GM12878 (cell line): ENCODE measurements at regions not wholly inside any gene's neighbourhood (a gene's known extent, or its start where the extent isn't known, plus 50 kb on each side); places are given as distances from the start of the nearest gene placed in this dataset.

ENCODE experiments used
- ATAC-seq: fragments of 200-7000 bp; cut with Tn5 transposase; 3 replicates; pipeline ENCODE4 v1.9.1; 2020; ENCODE audit warnings: mild to moderate bottlenecking, moderate library complexity
- BruUV-seq: library from RNA; stranded (reverse); fragments of 400-500 nt; replicated peaks from 2 replicates; lab custom pipeline; 2021; lab: Mats Ljungman, UMichigan
- CTCF ChIA-PET: fragments of 300-600 bp; sonication (Branson Sonifier 250); formaldehyde crosslinking; extraction: SDS; loops from one replicate; lab custom pipeline; 2021; ENCODE audit warnings: inconsistent platforms; lab: Yijun Ruan, JAX
- POLR2A ChIA-PET: fragments of 350-600 bp; formaldehyde crosslinking; extraction: SDS; loops from one replicate; lab custom pipeline; 2021; ENCODE audit warnings: inconsistent platforms; lab: Charles Lee
- RAD21 ChIA-PET: fragments of 300-600 bp; sonication (Branson Sonifier 250); formaldehyde crosslinking; loops from one replicate; lab custom pipeline; 2023; ENCODE audit warnings: antibody characterized with exemption; ENCODE audit not compliant: unreplicated experiment; lab: Charles Lee
- SMC1A ChIA-PET: fragments of 300-600 bp; sonication (Branson Sonifier 250); formaldehyde crosslinking; loops from one replicate; lab custom pipeline; 2023; ENCODE audit not compliant: unreplicated experiment, uncharacterized antibody; lab: Charles Lee
- DNase-seq: peaks from one replicate; pipeline ENCODE4 v3.0.0-alpha.2; 2011; ENCODE audit warnings: low read depth, low spot score
- FAIRE-seq: peaks from 3 replicates; lab custom pipeline; 2011; peaks lifted over from hg19 to GRCh38; lab: Jason Lieb, UNC
- H2AFZ ChIP-seq: 2 replicates; pipeline ENCODE4 v1.6.0; 2011; ENCODE audit warnings: low read depth, low read length, control low read depth; ENCODE audit not compliant: control insufficient read depth
- H3K27ac ChIP-seq: 2 replicates; pipeline ENCODE4 v1.5.1; 2011; ENCODE audit warnings: control low read depth; ENCODE audit not compliant: control insufficient read depth, insufficient read depth
- H3K27me3 ChIP-seq, 2 experiments: replicated peaks in 1 of 2; 2 replicates each; pipeline versions ENCODE4 v1.6.0 to v1.6.1; 2011; ENCODE audit warnings: low read length in 1 of 2; ENCODE audit not compliant: control insufficient read depth in 2 of 2, insufficient read depth in 2 of 2
- H3K36me3 ChIP-seq, 2 experiments: 2 replicates each; pipeline ENCODE4 v1.5.1; 2011; ENCODE audit warnings: low read length in 1 of 2; ENCODE audit not compliant: control insufficient read depth in 2 of 2, insufficient read depth in 2 of 2
- H3K4me1 ChIP-seq: 2 replicates; pipeline ENCODE4 v1.6.1; 2011; ENCODE audit warnings: mild to moderate bottlenecking, low read length, moderate library complexity, mixed read lengths; ENCODE audit not compliant: control insufficient read depth, insufficient read depth
- H3K4me2 ChIP-seq: 2 replicates; pipeline ENCODE4 v1.6.0; 2011; ENCODE audit warnings: control low read depth; ENCODE audit not compliant: control insufficient read depth, insufficient read depth
- H3K4me3 ChIP-seq: fragments of 200-600 bp; sonication (generic); 2 replicates; pipeline ENCODE4 v1.5.1; 2016
- H3K79me2 ChIP-seq: 2 replicates; pipeline ENCODE4 v1.6.0; 2011; ENCODE audit warnings: low read length; ENCODE audit not compliant: control insufficient read depth, insufficient read depth
- H3K9ac ChIP-seq: 2 replicates; pipeline ENCODE4 v1.8.0; 2011; ENCODE audit warnings: low read length, control low read depth, mixed read lengths; ENCODE audit not compliant: control insufficient read depth, insufficient read depth
- H3K9me3 ChIP-seq: replicated peaks from 3 replicates; pipeline ENCODE4 v1.5.1; 2011; ENCODE audit warnings: mild to moderate bottlenecking, low read length; ENCODE audit not compliant: control insufficient read depth, insufficient read depth
- H4K20me1 ChIP-seq: 2 replicates; pipeline ENCODE4 v1.6.0; 2011; ENCODE audit not compliant: control insufficient read depth, insufficient read depth
- ATF2 ChIP-seq: IDR thresholded peaks from 2 replicates; pipeline ENCODE4 v1.6.1; 2012; ENCODE audit warnings: low read length, inconsistent platforms
- DPF2 ChIP-seq: fragments of 450-650 bp; IDR thresholded peaks from 2 replicates; pipeline ENCODE4 v1.6.1; 2017; ENCODE audit warnings: mild to moderate bottlenecking
- EGR1 ChIP-seq, 2 experiments: IDR thresholded peaks; 1 replicate in 1 of 2; 2 replicates in 1 of 2; pipeline ENCODE4 v1.6.1; 2011 to 2012; ENCODE audit warnings: low read depth in 2 of 2, low read length in 2 of 2, borderline replicate concordance in 1 of 2, mild to moderate bottlenecking in 1 of 2, moderate library complexity in 1 of 2
- EP300 ChIP-seq, 2 experiments: fragments of 150-350 bp in 1 of 2; IDR thresholded peaks; 2 replicates each; pipeline ENCODE4 v1.6.1; 2011 to 2012; ENCODE audit warnings: low read depth in 2 of 2, low read length in 2 of 2, borderline replicate concordance in 1 of 2, improper control_type of control experiment in 1 of 2, inconsistent platforms in 1 of 2; ENCODE audit not compliant: control insufficient read depth in 1 of 2
- SMAD5 ChIP-seq: IDR thresholded peaks from 2 replicates; pipeline ENCODE4 v1.6.1; 2016; ENCODE audit warnings: antibody characterized with exemption, low read depth
- SPI1 ChIP-seq: IDR thresholded peaks from 2 replicates; pipeline ENCODE4 v1.6.1; 2011; ENCODE audit warnings: low read depth, mild to moderate bottlenecking, low read length, moderate library complexity, borderline replicate concordance; ENCODE audit not compliant: insufficient read depth
- TARDBP ChIP-seq: IDR thresholded peaks from 2 replicates; pipeline ENCODE4 v1.6.1; 2016; ENCODE audit warnings: borderline replicate concordance
- ZBED1 ChIP-seq: IDR thresholded peaks from 2 replicates; pipeline ENCODE4 v1.6.1; 2016; ENCODE audit warnings: borderline replicate concordance
- ZNF592 ChIP-seq: fragments of 450-650 bp; IDR thresholded peaks from 2 replicates; pipeline ENCODE4 v1.6.1; 2017; ENCODE audit warnings: mild to moderate bottlenecking, moderate library complexity
- ZNF622 ChIP-seq: fragments of 450-650 bp; IDR thresholded peaks from 2 replicates; pipeline ENCODE4 v1.6.1; 2017; ENCODE audit warnings: mild to moderate bottlenecking, inconsistent platforms
- WGBS: methylation state at CpG from one replicate; pipeline ENCODE4 v1.1.6; 2016; ENCODE audit warnings: low lambda C conversion rate; ENCODE audit not compliant: insufficient replicate concordance, insufficient coverage; ENCODE audit errors: missing lambda C conversion rate; 5-methylcytosine and 5-hydroxymethylcytosine counted together
- in situ Hi-C: fragments of 300-500 bp; cut with MboI; formaldehyde crosslinking; loops from 9 replicates; pipeline ENCODE4 v1.14.3; 2018; ENCODE audit warnings: mixed read lengths
- intact Hi-C: fragments of 100-400 bp; cut with micrococcal nuclease; formaldehyde crosslinking; loops from one replicate; pipeline ENCODE4 v1.14.2; 2022; ENCODE audit not compliant: unreplicated experiment

- ATAC-seq, result no peak
- no peak overlapping the region for H3K27ac ChIP-seq
- no peak for FAIRE-seq
- ChIA-PET POLR2A (no interaction called here), SMC1A (no interaction called here), RAD21 (no interaction called here), CTCF (no interaction called here)
- 37% methylated on average over 7 of the region's 7 CpGs for WGBS
- H3K36me3 ChIP-seq, result no peaks in the 10 kb centered on the region
- no peaks in the 10 kb centered on the region for H3K27me3 ChIP-seq
- H3K79me2 ChIP-seq, result no peaks in the 10 kb centered on the region
- intact Hi-C loops (no loop called here), in situ Hi-C loops (no loop called here)
- no peak overlapping the region for H2AFZ ChIP-seq
- H3K4me2 ChIP-seq, result no peak overlapping the region
- BruUV-seq, result no TSS peak
- no peaks in the 10 kb centered on the region for H3K4me1 ChIP-seq
- H3K9ac ChIP-seq, result no peak overlapping the region
- no peaks in the 10 kb centered on the region for H4K20me1 ChIP-seq
- no peak for DNase-seq
- H3K9me3 ChIP-seq, result no peaks in the 10 kb centered on the region; the same call in 1 of the 3 replicates
- TF ChIP-seq EP300 (IDR thresholded peaks at IDR 0.05; ENCODE audit: borderline replicate concordance in 1 of 2, control insufficient read depth in 1 of 2, low read depth in 2 of 2, low read length in 2 of 2), result no peak
- no peak for TF ChIP-seq ZBED1
- TF ChIP-seq DPF2, result no peak
- no peak for TF ChIP-seq ZNF622
- TF ChIP-seq EGR1 (IDR thresholded peaks at IDR 0.05; ENCODE audit: borderline replicate concordance in 1 of 2, low read depth in 2 of 2, low read length in 2 of 2), result no peak
- no peak for TF ChIP-seq SPI1
- TF ChIP-seq TARDBP, result no peak
- no peak for TF ChIP-seq ATF2
- TF ChIP-seq ZNF592, result no peak
- TF ChIP-seq SMAD5, result no peak
- no peak overlapping the region for H3K4me3 ChIP-seq
Measured at GRCh38 chr3:111246967-111247760, 175.5 kb downstream of the NECTIN3 start.
